H1 (cell line): ENCODE measurements at regions not wholly inside any gene's neighbourhood (a gene's known extent, or its start where the extent isn't known, plus 50 kb on each side); places are given as distances from the start of the nearest gene placed in this dataset.

Experiments
- CTCF ChIA-PET: fragments of 300-600 bp; sonication (Branson Sonifier 250); formaldehyde crosslinking; loops from one replicate; lab custom pipeline; 2021; ENCODE audit not compliant: partially characterized antibody; lab: Charles Lee
- POLR2A ChIA-PET: fragments of 300-600 bp; sonication (Branson Sonifier 250); formaldehyde crosslinking; loops from one replicate; lab custom pipeline; 2021; ENCODE audit warnings: inconsistent platforms; ENCODE audit not compliant: partially characterized antibody; lab: Charles Lee
- DNase-seq, 2 experiments: peaks; one replicate each; pipeline versions ENCODE4 v3.0.0 to v3.0.0-alpha.2; 2010 to 2022; ENCODE audit warnings: low spot score in 2 of 2, low read depth in 1 of 2, mixed read lengths in 1 of 2
- FAIRE-seq: peaks from 2 replicates; lab custom pipeline; 2011; peaks lifted over from hg19 to GRCh38; lab: Jason Lieb, UNC
- H2AFZ ChIP-seq: 2 replicates; pipeline ENCODE4 v1.8.1; 2012; ENCODE audit warnings: low read length, inconsistent platforms
- H2AK5ac ChIP-seq: 2 replicates; pipeline ENCODE4 v1.6.1; 2013; ENCODE audit warnings: low read depth, low read length
- H2BK120ac ChIP-seq: replicated peaks from 2 replicates; pipeline ENCODE3; 2013; ENCODE audit warnings: low read depth, low read length, inconsistent platforms
- H2BK12ac ChIP-seq: 2 replicates; pipeline ENCODE4 v1.6.1; 2013; ENCODE audit warnings: low read depth, low read length
- H2BK15ac ChIP-seq: 2 replicates; pipeline ENCODE4 v1.6.1; 2013; ENCODE audit warnings: low read length
- H2BK20ac ChIP-seq: 2 replicates; pipeline ENCODE4 v1.6.1; 2013; ENCODE audit warnings: low read length
- H2BK5ac ChIP-seq: 2 replicates; pipeline ENCODE4 v1.6.1; 2013; ENCODE audit warnings: low read depth, low read length
- H3K14ac ChIP-seq: 2 replicates; pipeline ENCODE4 v1.6.1; 2013; ENCODE audit warnings: inconsistent platforms; ENCODE audit not compliant: insufficient read length
- H3K18ac ChIP-seq: 2 replicates; pipeline ENCODE4 v1.6.1; 2013; ENCODE audit warnings: low read length; ENCODE audit errors: extremely low read depth
- H3K23ac ChIP-seq: 2 replicates; pipeline ENCODE4 v1.6.1; 2013; ENCODE audit warnings: inconsistent platforms; ENCODE audit not compliant: insufficient read length
- H3K23me2 ChIP-seq: 2 replicates; pipeline ENCODE4 v1.6.1; 2013; ENCODE audit warnings: low read depth, low read length
- H3K27ac ChIP-seq: 2 replicates; pipeline ENCODE4 v1.6.1; 2011; ENCODE audit warnings: low read depth, low read length, inconsistent platforms
- H3K27me3 ChIP-seq, 4 experiments: replicated peaks in 1 of 4; 1 replicate in 1 of 4; 2 replicates in 3 of 4; pipeline versions ENCODE4 v1.6.1 to v1.8.1; 2011 to 2013; ENCODE audit warnings: low read length in 3 of 4, mild to moderate bottlenecking in 3 of 4, inconsistent platforms in 2 of 4, mixed read lengths in 2 of 4, moderate library complexity in 1 of 4; ENCODE audit not compliant: control insufficient read depth in 3 of 4, insufficient read depth in 3 of 4; ENCODE audit errors: extremely low read depth in 1 of 4
- H3K36me3 ChIP-seq, 4 experiments: 2 replicates each; pipeline versions ENCODE4 v1.6.1 to v1.8.1; 2011 to 2013; ENCODE audit warnings: mild to moderate bottlenecking in 4 of 4, low read length in 3 of 4, moderate library complexity in 2 of 4, control low read depth in 1 of 4, inconsistent platforms in 1 of 4; ENCODE audit not compliant: insufficient read depth in 4 of 4, control insufficient read depth in 2 of 4
- H3K4ac ChIP-seq: replicated peaks from 2 replicates; pipeline ENCODE3; 2013; ENCODE audit warnings: low read length, low read depth, mixed read lengths, inconsistent platforms; ENCODE audit not compliant: insufficient read length
- H3K4me1 ChIP-seq, 4 experiments: replicated peaks in 1 of 4; 1 replicate in 1 of 4; 2 replicates in 3 of 4; pipeline versions ENCODE4 v1.6.1 to v1.8.1; 2011 to 2013; ENCODE audit warnings: low read length in 3 of 4, inconsistent platforms in 2 of 4, mixed read lengths in 1 of 4; ENCODE audit not compliant: insufficient read depth in 4 of 4, control insufficient read depth in 3 of 4
- H3K4me2 ChIP-seq, 2 experiments: 2 replicates each; pipeline versions ENCODE4 v1.6.1 to v1.8.1; 2011 to 2013; ENCODE audit warnings: low read depth in 2 of 2, low read length in 2 of 2, control low read depth in 1 of 2, inconsistent platforms in 1 of 2, mild to moderate bottlenecking in 1 of 2; ENCODE audit not compliant: insufficient read depth in 1 of 2
- H3K4me3 ChIP-seq, 4 experiments: fragments of 200-600, 300-600 bp in 1 of 4; sonication (generic), shearing (Covaris generic), sonication (Bioruptor Twin) in 1 of 4; 2 replicates each; pipeline versions ENCODE4 v1.5.1 to v1.8.1; 2011 to 2016; ENCODE audit warnings: low read length in 4 of 4, low read depth in 3 of 4, control low read depth in 2 of 4, inconsistent platforms in 2 of 4, mild to moderate bottlenecking in 2 of 4, mixed read lengths in 1 of 4, moderate library complexity in 1 of 4; ENCODE audit not compliant: insufficient read depth in 2 of 4; ENCODE audit errors: extremely low read depth in 1 of 4
- H3K56ac ChIP-seq: replicated peaks from 2 replicates; pipeline ENCODE3; 2013; ENCODE audit warnings: low read depth, mild to moderate bottlenecking, mixed read lengths, low read length, inconsistent platforms; ENCODE audit not compliant: insufficient read length
- H3K79me1 ChIP-seq: 2 replicates; pipeline ENCODE4 v1.6.1; 2013; ENCODE audit warnings: low read depth, low read length, control low read depth
- H3K79me2 ChIP-seq, 2 experiments: 2 replicates each; pipeline versions ENCODE4 v1.6.1 to v1.8.1; 2012 to 2013; ENCODE audit warnings: low read length in 2 of 2, mild to moderate bottlenecking in 2 of 2, inconsistent platforms in 1 of 2; ENCODE audit not compliant: insufficient read depth in 2 of 2, control insufficient read depth in 1 of 2
- H3K9ac ChIP-seq, 4 experiments: replicated peaks in 1 of 4; 1 replicate in 1 of 4; 2 replicates in 3 of 4; pipeline versions ENCODE4 v1.6.1 to v1.8.1; 2011 to 2013; ENCODE audit warnings: low read depth in 3 of 4, low read length in 3 of 4, control low read depth in 2 of 4, mild to moderate bottlenecking in 2 of 4, moderate library complexity in 2 of 4, inconsistent platforms in 1 of 4; ENCODE audit errors: extremely low read depth in 1 of 4
- H3K9me3 ChIP-seq, 2 experiments: 2 replicates each; pipeline versions ENCODE4 v1.6.1 to v1.8.1; 2012 to 2013; ENCODE audit warnings: mild to moderate bottlenecking in 2 of 2, moderate library complexity in 2 of 2, control low read depth in 1 of 2, inconsistent platforms in 1 of 2, low read depth in 1 of 2, low read length in 1 of 2, mixed read lengths in 1 of 2; ENCODE audit not compliant: insufficient read depth in 2 of 2
- H4K20me1 ChIP-seq, 2 experiments: replicated peaks in 1 of 2; 2 replicates each; pipeline versions ENCODE3 to v1.8.1; 2011 to 2013; ENCODE audit warnings: inconsistent platforms in 2 of 2, low read length in 2 of 2, mild to moderate bottlenecking in 1 of 2; ENCODE audit not compliant: insufficient read depth in 2 of 2, control insufficient read depth in 1 of 2
- H4K5ac ChIP-seq: 2 replicates; pipeline ENCODE4 v1.6.1; 2013; ENCODE audit warnings: low read length, low read depth, mixed read lengths, inconsistent platforms; ENCODE audit not compliant: insufficient read length
- H4K8ac ChIP-seq: 2 replicates; pipeline ENCODE4 v1.8.0; 2013; ENCODE audit warnings: mild to moderate bottlenecking, moderate library complexity, low read length, inconsistent platforms; ENCODE audit not compliant: insufficient read depth; ENCODE audit errors: extremely low read depth
- H4K91ac ChIP-seq: replicated peaks from 2 replicates; pipeline ENCODE3; 2013; ENCODE audit warnings: low read length, mixed read lengths, inconsistent platforms; ENCODE audit not compliant: insufficient read length
- BCL11A ChIP-seq, 2 experiments: IDR thresholded peaks; one replicate each; pipeline ENCODE4 v1.6.1; 2011; ENCODE audit warnings: low read depth in 2 of 2, low read length in 2 of 2, mild to moderate bottlenecking in 2 of 2
- CBX5 ChIP-seq: fragments of 300-800, 300-1000 bp; sonication (generic); IDR thresholded peaks from 2 replicates; pipeline ENCODE4 v1.7.1; 2016; ENCODE audit warnings: antibody characterized with exemption, low read length, low read depth
- E2F6 ChIP-seq: IDR thresholded peaks from 2 replicates; pipeline ENCODE4 v1.6.1; 2012; ENCODE audit warnings: inconsistent platforms
- EGR1 ChIP-seq: IDR thresholded peaks from 2 replicates; pipeline ENCODE4 v1.6.1; 2011; ENCODE audit warnings: low read depth, low read length, borderline replicate concordance
- EZH2 ChIP-seq: fragments of 200-600 bp; sonication (generic); IDR thresholded peaks from 2 replicates; pipeline ENCODE4 v1.7.1; 2012; ENCODE audit warnings: low read depth, mild to moderate bottlenecking, moderate library complexity, low read length, inconsistent platforms; ENCODE audit not compliant: severe bottlenecking
- GABPA ChIP-seq: IDR thresholded peaks from 2 replicates; pipeline ENCODE4 v1.6.1; 2011; ENCODE audit warnings: mild to moderate bottlenecking, low read length, moderate library complexity, borderline replicate concordance; ENCODE audit not compliant: insufficient read depth
- KDM4A ChIP-seq: IDR thresholded peaks from one replicate; pipeline ENCODE4 v1.7.1; 2012; ENCODE audit warnings: low read depth, mild to moderate bottlenecking, moderate library complexity, low read length, inconsistent platforms; ENCODE audit not compliant: severe bottlenecking
- NANOG ChIP-seq: IDR thresholded peaks from 2 replicates; pipeline ENCODE4 v1.6.1; 2011; ENCODE audit warnings: low read length, low read depth, mild to moderate bottlenecking, inconsistent platforms; ENCODE audit not compliant: insufficient read depth, poor library complexity, severe bottlenecking
- POU5F1 ChIP-seq: IDR thresholded peaks from 2 replicates; pipeline ENCODE4 v1.6.1; 2011; ENCODE audit warnings: low read depth, mild to moderate bottlenecking, low read length, moderate library complexity
- RAD21 ChIP-seq, 2 experiments: IDR thresholded peaks in 1 of 2; conservative IDR thresholded peaks in 1 of 2; 2 replicates each; pipeline ENCODE4 v1.6.1; 2011; ENCODE audit warnings: low read depth in 2 of 2, low read length in 2 of 2, improper control_type of control experiment in 1 of 2, inconsistent platforms in 1 of 2, mild to moderate bottlenecking in 1 of 2, moderate library complexity in 1 of 2
- YY1 ChIP-seq: IDR thresholded peaks from 2 replicates; pipeline ENCODE4 v1.6.1; 2011; ENCODE audit warnings: low read depth, mild to moderate bottlenecking, low read length
- ZNF274 ChIP-seq: IDR thresholded peaks from 2 replicates; pipeline ENCODE4 v1.7.0; 2012; ENCODE audit warnings: low read length, borderline replicate concordance; ENCODE audit errors: extremely low read depth
- WGBS, 2 experiments: shearing (Covaris generic) in 1 of 2; methylation state at CpG; one replicate each; pipeline versions ENCODE4 v1.1.6 to v1.1.7; 2013 to 2015; ENCODE audit warnings: low lambda C conversion rate in 2 of 2, mixed read lengths in 2 of 2, inconsistent platforms in 1 of 2, low coverage in 1 of 2, missing lambda C conversion rate in 1 of 2; ENCODE audit not compliant: insufficient replicate concordance in 2 of 2, insufficient coverage in 1 of 2, insufficient read length in 1 of 2; ENCODE audit errors: extremely low coverage in 1 of 2, missing lambda C conversion rate in 1 of 2; 5-methylcytosine and 5-hydroxymethylcytosine counted together

- CTCF ChIA-PET, result no interaction called here
- TF ChIP-seq GABPA, result no peak
- no peak for TF ChIP-seq ZNF274
- no peak for TF ChIP-seq KDM4A
- no peak for TF ChIP-seq E2F6
- TF ChIP-seq RAD21 (IDR thresholded peaks at IDR 0.05 in 1 of 2, conservative IDR thresholded peaks at IDR 0.05 in 1 of 2; ENCODE audit: low read depth in 2 of 2, low read length in 2 of 2), result no peak
- no peak for TF ChIP-seq EGR1
- no peak for TF ChIP-seq BCL11A (IDR thresholded peaks at IDR 0.05; ENCODE audit: low read depth in 2 of 2, low read length in 2 of 2)
- no peak for TF ChIP-seq CBX5
- TF ChIP-seq EZH2, result no peak
- TF ChIP-seq NANOG, result no peak
- no peak for TF ChIP-seq YY1
- TF ChIP-seq POU5F1, result no peak
These were observed 50.5 kb upstream of the FAM9C start for GRCh38 chrX:13094828-13095341.

More at GRCh38 chrX:13094828-13095341, 50.5 kb upstream of the FAM9C start:
- Histone ChIP-seq H4K8ac (no peak overlapping the region), H2BK120ac (no peak overlapping the region), H3K9ac (no peak overlapping the region), H3K36me3 (no peaks in the 10 kb centered on the region), H2BK5ac (no peak overlapping the region), H3K18ac (no peak overlapping the region), H3K4me2 (no peak overlapping the region), H2BK20ac (no peak overlapping the region), H2BK12ac (no peak overlapping the region), H3K79me1 (no peaks in the 10 kb centered on the region), H4K91ac (no peak overlapping the region), H3K23me2 (no peaks in the 10 kb centered on the region), H3K23ac (no peak overlapping the region), H3K79me2 (no peaks in the 10 kb centered on the region), H3K9me3 (no peaks in the 10 kb centered on the region), H4K5ac (no peak overlapping the region), H3K27ac (no peak overlapping the region), H3K4me3 (no peak overlapping the region), H3K4me1 (no peaks in the 10 kb centered on the region), H2AK5ac (no peak overlapping the region), H3K56ac (no peak overlapping the region), H4K20me1 (no peaks in the 10 kb centered on the region), H3K4ac (no peak overlapping the region), H2BK15ac (no peak overlapping the region), H2AFZ (no peak overlapping the region), H3K27me3 (no peaks in the 10 kb centered on the region), H3K14ac (no peak overlapping the region)
- POLR2A ChIA-PET, result no interaction called here
- DNase-seq (no peak), FAIRE-seq (no peak)
- 93% methylated on average over 4 of the region's 4 CpGs; no CpG with 5 or more reads in 1 of the 2 experiments for WGBS, 2 experiments
